Gastroesophageal sphincter (tissue), 4 donors: ENCODE measurements at regions not wholly inside any gene's neighbourhood (a gene's known extent, or its start where the extent isn't known, plus 50 kb on each side); places are given as distances from the start of the nearest gene placed in this dataset.

Source experiments
- ATAC-seq: fragments of 150-250 bp; one replicate; pipeline ENCODE4 v1.9.1; 2016; ENCODE audit warnings: mild to moderate bottlenecking, moderate library complexity
- H3K27ac ChIP-seq, 4 donors: fragments of 200-600 bp; sonication (generic) in 3 of 4; 1 replicate in 3 of 4; 2 replicates in 1 of 4; pipeline ENCODE4 v1.5.1; 2016 to 2019
- H3K27me3 ChIP-seq: fragments of 200-600 bp; sonication (generic); one replicate; pipeline ENCODE4 v1.5.1; 2019
- H3K36me3 ChIP-seq, 2 donors: fragments of 200-600 bp; sonication (generic); one replicate each; pipeline ENCODE4 v1.5.1; 2019; ENCODE audit warnings: control low read depth in 1 of 2
- H3K4me1 ChIP-seq, 3 donors: fragments of 200-600 bp; sonication (generic); 1 replicate in 2 of 3; 2 replicates in 1 of 3; pipeline ENCODE4 v1.5.1; 2016 to 2019; ENCODE audit warnings: control low read depth in 2 of 3
- H3K4me3 ChIP-seq, 2 donors: fragments of 200-600 bp; sonication (generic); one replicate each; pipeline ENCODE4 v1.5.1; 2019; ENCODE audit warnings: mild to moderate bottlenecking in 1 of 2, moderate library complexity in 1 of 2
- H3K9me3 ChIP-seq, 3 donors: fragments of 200-600 bp; sonication (generic); one replicate each; pipeline ENCODE4 v1.5.1; 2017 to 2019; ENCODE audit warnings: control low read depth in 2 of 3
- CTCF ChIP-seq, 4 experiments: fragments of 200-600 bp in 2 of 4; fragments of 450-650 bp in 2 of 4; sonication (generic) in 1 of 4; IDR thresholded peaks; one replicate each; pipeline ENCODE4 v1.5.1; 2017 to 2019; ENCODE audit warnings: antibody characterized with exemption in 4 of 4, mild to moderate bottlenecking in 2 of 4, moderate library complexity in 2 of 4
- EP300 ChIP-seq: sonication (generic); formaldehyde crosslinking; IDR thresholded peaks from one replicate; pipeline ENCODE4 v1.6.1; 2017; ENCODE audit warnings: antibody characterized with exemption, mild to moderate bottlenecking
- POLR2A ChIP-seq, 2 donors: fragments of 450-650 bp; IDR thresholded peaks; one replicate each; pipeline ENCODE4 v1.6.1; 2017; ENCODE audit warnings: antibody characterized with exemption in 2 of 2, mild to moderate bottlenecking in 2 of 2, moderate library complexity in 1 of 2
- POLR2AphosphoS5 ChIP-seq: sonication (generic); formaldehyde crosslinking; IDR thresholded peaks from one replicate; pipeline ENCODE4 v1.6.1; 2017; ENCODE audit warnings: antibody characterized with exemption
- WGBS, 2 donors: methylation state at CpG; one replicate each; pipeline ENCODE4 v1.1.5; 2018; ENCODE audit warnings: low coverage in 1 of 2; 5-methylcytosine and 5-hydroxymethylcytosine counted together

GRCh38 chr6:112877134-112878100, 530.3 kb downstream of the RFPL4B start:
- Histone ChIP-seq H3K9me3 (no peaks in the 10 kb centered on the region), H3K27me3 (no peaks in the 10 kb centered on the region), H3K27ac (peak overlapping the region; percentile 39 to 70 (median 60)), H3K4me3 (no peak overlapping the region), H3K36me3 (no peaks in the 10 kb centered on the region), H3K4me1 (peaks cover 5 to 18% (median 10%) of the 10 kb centered on the region in 3 donors)
- WGBS, 2 donors: 41 to 51% methylated on average over 4 of the region's 4 CpGs
- TF ChIP-seq POLR2AphosphoS5 (peak; percentile 48), CTCF (IDR thresholded peaks at IDR 0.05) (no peak)
- ATAC-seq: peak; percentile 72

- TF ChIP-seq POLR2A (IDR thresholded peaks at IDR 0.05) (no peak), POLR2AphosphoS5 (no peak), CTCF (IDR thresholded peaks at IDR 0.05) (no peak), EP300 (no peak)
- Histone ChIP-seq H3K4me3 (no peak overlapping the region), H3K36me3 (no peaks in the 10 kb centered on the region), H3K4me1 (peaks cover 7 to 32% (median 10%) of the 10 kb centered on the region in 3 donors), H3K9me3 (no peaks in the 10 kb centered on the region), H3K27me3 (no peaks in the 10 kb centered on the region), H3K27ac (no peak overlapping the region)
- WGBS, 2 donors: no CpG with 5 or more reads among the region's 20 CpGs
- no peak for ATAC-seq
These were observed 532.8 kb downstream of the RFPL4B start for GRCh38 chr6:112879920-112880413.

- 62 to 100% methylated on average over 1 to 3 of the region's 3 CpGs for WGBS, 2 donors
- no peak for ATAC-seq
- Histone ChIP-seq H3K27me3 (no peaks in the 10 kb centered on the region), H3K9me3 (no peaks in the 10 kb centered on the region), H3K36me3 (no peaks in the 10 kb centered on the region), H3K27ac (no peak overlapping the region), H3K4me3 (no peak overlapping the region), H3K4me1 (peaks cover 7 to 32% (median 10%) of the 10 kb centered on the region in 3 donors)
- TF ChIP-seq CTCF (IDR thresholded peaks at IDR 0.05) (no peak), EP300 (no peak), POLR2A (IDR thresholded peaks at IDR 0.05) (no peak), POLR2AphosphoS5 (no peak)
These were observed 533.9 kb downstream of the RFPL4B start for GRCh38 chr6:112881027-112881426.

- ATAC-seq: no peak
- no peaks in the 10 kb centered on the region for H3K36me3 ChIP-seq
- TF ChIP-seq POLR2AphosphoS5 (no peak), EP300 (no peak)
- H3K4me3 ChIP-seq: no peak overlapping the region
- H3K9me3 ChIP-seq: no peaks in the 10 kb centered on the region
- no peaks in the 10 kb centered on the region for H3K27me3 ChIP-seq
- peaks cover 3 to 35% (median 6%) of the 10 kb centered on the region in 3 donors for H3K4me1 ChIP-seq
- peak overlapping the region in 1 of 4 donors; percentile 47 for H3K27ac ChIP-seq
- 72 to 79% methylated on average over 2 of the region's 2 CpGs for WGBS, 2 donors
These were observed 535.0 kb downstream of the RFPL4B start for GRCh38 chr6:112881828-112882780.

- H3K36me3 ChIP-seq: no peaks in the 10 kb centered on the region
- WGBS, 2 donors: 31 to 36% methylated on average over 2 to 3 of the region's 3 CpGs
- no peak for ATAC-seq
- H3K4me3 ChIP-seq: no peak overlapping the region
- TF ChIP-seq POLR2A (IDR thresholded peaks at IDR 0.05): no peak
- no peak for TF ChIP-seq CTCF (IDR thresholded peaks at IDR 0.05)
- TF ChIP-seq EP300: no peak
- TF ChIP-seq POLR2AphosphoS5: no peak
- H3K4me1 ChIP-seq: peaks cover 0 to 25% (median 2%) of the 10 kb centered on the region in 3 donors
- no peaks in the 10 kb centered on the region for H3K9me3 ChIP-seq
- H3K27me3 ChIP-seq: no peaks in the 10 kb centered on the region
- peak overlapping the region in 1 of 4 donors; percentile 47 for H3K27ac ChIP-seq
These were observed 536.0 kb downstream of the RFPL4B start for GRCh38 chr6:112883095-112883494.
